ENCODE measurements at regions not wholly inside any gene's neighbourhood (a gene's known extent, or its start where the extent isn't known, plus 50 kb on each side); places are given as distances from the start of the nearest gene placed in this dataset.
"Not testable (repeated sequence)": the region's sequence is repeated elsewhere in the genome, so short reads cannot be mapped to it uniquely, and the experiment has no call there.

DNA sequence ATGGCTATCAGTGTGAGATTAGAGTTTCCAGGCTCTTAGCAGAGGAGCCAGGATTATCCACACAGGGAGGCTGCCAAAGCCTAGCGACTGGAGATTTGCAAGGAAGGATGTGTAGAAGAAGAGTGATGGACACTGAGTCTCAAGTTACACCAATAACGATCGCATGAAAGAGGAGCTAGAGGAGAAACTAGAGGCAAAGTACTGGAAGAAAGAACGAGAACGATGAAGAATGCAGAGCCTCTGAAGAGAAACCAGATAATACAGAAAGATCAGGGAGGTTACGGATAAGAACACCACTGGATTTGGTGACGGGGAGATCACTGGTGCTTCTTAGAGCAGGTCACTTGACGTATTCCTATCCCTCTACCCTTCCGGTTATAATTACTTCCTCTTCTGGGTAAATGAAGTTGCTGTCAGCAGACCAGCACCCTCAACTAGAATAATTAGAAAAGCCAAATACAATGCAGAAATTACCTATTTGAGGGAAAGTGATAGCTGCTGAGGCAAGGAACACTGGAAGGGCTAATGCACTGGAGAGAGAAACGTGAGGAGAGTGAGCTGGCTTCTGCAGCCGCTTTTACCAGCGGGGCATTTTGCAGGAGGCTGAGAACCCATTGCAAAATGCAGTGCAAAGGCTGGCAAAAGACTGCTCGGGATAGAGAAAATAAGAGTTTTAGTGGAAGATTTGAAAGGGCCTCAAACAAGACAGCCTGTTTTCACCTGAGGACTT lies 93.1 kb upstream of the HIF1A start:
- no peak for DNase-seq

DNA sequence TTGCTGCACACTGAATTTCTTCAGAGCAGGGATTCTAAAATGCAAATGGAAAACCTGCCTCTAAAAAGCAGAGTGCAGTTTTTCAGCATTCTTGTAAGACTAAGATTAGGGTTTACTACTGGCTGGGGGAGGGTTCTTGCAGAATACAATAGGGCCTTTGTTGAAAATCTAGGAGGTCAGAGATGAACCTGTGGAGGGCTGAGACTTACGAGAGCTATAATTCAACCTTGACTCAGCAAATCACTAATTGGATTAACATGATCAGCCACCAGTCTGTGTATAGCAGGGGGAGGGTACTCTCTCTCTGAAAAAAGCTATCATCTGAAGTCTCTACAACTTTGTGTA lies 92.6 kb upstream of the HIF1A start:
- no peak for DNase-seq

DNA sequence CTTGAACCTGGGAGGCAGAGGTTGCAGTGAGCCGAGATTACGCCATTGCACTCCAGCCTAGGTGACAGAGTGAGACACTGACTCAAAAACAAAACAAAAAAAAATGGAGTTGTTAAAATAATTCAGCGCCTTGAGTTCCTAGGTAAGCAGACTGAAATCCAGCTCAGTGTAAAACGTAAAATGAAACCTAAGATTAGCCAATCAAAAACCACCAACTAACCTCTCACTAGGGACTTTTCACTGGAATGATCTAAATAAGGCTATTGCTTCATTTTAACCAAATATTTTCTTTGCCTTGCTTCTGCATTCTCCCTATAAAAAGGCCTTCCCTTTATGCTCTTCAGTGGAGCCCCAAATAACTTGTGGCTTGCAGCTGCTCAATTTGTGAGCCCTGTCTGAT lies 91.6 kb upstream of the HIF1A start:
- DNase-seq = no peak

DNA sequence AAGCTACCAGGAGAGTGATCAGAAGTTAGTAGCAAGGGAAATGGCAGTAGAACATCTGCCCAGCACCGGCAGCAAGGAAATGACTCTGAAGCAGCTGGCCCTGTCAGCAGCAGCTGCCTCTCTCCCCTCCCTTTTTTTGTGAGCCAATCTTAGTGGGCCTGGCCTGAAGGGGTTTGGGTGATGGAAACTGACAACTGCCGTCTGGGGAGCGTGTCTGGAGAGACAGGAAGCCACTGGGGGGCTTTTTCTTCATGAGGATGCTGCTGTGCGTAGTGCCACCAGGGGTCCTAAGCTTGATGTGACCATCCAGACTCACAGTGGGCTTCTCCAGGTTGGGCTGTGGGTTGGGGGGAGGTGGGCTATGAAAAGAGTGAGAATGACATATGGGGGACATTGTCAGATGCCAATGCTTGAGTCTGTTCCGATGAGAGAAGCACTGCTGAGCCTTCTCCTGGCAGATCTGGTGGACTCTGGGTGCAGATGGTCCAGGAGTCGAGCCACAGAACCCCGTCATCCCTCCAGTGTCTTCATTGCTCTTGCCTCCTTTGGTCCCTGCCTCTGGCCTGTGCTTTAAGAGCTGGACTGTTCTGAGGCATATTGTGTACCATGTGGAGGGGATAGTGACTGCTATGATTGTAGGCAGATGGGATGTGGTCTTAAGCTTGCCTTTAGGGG lies 87.6 kb upstream of the HIF1A start:
- no peak for DNase-seq

DNA sequence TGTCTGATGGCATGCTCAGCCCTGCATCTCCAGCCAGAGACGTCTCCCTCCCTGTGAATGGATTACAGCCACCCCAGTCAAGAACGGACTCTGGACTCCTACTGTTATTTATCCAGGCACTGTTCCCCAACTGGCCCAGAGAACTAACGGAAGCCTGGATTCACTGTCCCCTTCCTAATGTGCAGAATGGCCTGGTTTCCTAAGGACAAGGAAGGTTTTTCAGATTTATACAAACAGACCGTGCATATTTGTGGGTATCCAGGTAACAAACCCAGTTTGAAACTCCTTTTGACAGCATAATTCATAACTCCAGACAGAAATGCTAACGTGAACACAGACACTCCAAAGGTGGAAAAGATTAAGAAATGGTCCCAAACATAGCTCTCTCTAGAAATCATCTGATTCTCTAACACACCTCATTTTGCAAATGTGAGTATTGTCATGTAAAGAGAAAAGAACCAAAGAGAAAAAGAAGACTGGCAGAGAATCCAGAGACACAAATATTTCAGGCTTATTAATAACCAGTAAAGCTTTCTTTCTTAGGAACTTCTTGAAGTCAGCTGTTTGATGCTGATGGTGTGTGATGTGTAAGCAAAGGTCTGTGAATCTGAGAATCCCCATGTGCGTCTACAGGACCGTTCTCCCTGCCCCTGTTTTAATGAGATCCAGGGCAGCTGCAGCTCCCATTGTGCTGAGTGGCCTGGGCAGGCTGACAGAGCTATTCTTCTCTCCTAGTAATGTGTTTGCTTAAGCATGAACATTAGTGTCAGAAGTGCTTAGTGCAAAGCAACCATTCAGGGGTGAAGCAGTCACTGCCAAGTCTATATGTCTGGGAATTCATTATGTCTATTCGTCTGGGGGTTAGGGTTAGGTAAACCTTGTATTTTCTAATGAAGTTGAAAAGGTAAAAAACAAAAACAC lies 86.8 kb upstream of the HIF1A start:
- DNase-seq = no peak

DNA sequence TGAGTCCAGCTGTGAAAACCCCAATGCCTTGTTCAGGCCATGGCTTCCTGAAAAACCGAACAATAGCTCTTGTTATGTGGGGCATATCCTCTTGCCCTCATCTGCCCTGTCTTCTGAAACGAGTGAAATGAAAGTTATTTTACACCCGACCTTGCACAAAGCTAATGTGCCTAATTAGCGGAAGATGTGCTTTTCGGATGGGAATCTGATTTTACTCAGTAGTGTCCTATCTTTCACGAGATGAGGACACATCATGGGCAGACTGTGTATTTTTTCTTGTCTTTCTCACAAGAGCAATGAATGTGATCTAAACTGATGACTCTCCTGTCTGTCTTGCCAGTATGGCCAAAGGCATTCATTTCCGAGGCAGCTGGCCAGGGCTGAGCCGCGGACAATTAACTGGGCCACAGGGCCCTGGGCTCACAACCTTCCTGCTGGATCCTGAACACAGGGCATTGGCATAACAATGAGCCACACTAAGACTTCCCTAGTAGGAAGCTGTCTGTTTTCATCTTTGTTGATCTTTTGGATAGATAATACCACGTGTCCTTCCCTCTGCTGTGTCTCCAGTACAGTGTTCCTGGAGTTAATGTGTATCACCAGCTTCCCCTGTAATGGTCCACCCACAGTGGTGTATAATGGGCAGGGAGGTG lies 86.0 kb upstream of the HIF1A start:
- DNase-seq = no peak

DNA sequence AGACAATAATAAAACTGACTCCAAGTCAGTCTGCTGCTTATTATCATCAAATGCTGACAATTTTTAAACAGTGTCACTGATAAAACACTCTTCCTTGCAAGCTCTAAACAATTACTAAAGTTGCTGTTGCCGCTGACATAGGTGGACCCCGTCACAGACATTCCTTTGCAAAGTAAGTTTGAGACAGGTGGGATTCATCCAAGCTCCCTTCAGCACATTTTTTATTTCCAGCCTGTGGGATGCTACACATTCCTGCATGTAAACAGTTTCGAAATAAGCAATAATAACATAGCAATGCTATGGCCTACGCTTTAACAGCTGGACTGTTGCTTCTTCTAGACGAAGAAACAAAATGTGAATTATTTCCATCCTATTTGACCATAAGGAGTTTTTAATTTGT lies 85.4 kb upstream of the HIF1A start:
- no peak for DNase-seq

DNA sequence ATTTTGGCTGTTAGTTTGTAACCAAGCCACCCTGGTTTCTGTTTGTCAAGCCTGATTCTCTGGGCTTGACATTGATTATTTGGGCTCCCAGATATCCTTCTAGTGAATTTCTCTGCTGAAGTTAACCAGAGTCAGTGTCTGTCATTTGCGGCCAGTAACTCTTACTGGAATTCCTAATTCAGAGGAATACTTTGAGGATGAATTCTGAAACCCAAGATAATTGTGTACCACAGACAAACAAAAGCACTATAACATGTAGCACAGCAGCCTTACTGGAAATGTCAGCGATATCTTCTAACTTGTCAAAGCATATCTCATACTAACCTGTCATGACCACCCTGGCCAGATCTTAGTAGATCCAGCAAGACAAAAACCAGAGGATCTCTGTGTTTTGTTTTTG lies 84.4 kb upstream of the HIF1A start:
- DNase-seq = no peak

DNA sequence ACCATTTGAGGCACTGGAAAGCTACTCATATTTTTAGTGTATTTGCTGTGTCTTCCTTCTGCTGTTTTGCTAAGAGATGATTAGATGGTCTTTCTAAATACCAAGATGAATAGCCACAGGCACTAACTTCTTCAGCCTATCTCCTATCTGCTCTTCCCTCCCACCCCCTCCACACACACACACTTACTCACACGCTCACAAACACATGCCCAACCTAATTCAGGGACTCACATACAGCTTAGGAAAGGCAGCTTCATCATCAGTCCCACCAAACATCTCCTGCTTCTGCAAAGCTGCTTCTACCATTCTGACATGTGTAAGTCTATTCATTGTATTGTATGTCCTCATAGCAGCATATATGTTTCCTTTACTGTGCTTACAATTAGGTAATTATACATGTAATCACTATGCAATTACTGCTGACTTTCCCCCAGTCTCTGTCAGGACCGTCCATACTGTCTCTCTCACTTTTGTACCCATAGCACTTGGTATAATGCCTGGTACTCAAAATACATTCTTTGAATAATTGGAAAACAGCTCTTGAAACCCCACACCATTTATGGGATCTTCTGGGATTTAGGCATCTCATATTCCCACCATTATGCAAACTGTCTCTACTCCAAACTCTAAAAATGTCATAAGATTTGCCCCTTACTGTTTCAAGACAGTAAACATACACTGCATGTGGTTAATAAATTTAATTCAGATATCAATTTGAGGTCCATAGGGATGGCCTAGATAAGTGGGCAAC lies 83.3 kb upstream of the HIF1A start:
- no peak for DNase-seq

DNA sequence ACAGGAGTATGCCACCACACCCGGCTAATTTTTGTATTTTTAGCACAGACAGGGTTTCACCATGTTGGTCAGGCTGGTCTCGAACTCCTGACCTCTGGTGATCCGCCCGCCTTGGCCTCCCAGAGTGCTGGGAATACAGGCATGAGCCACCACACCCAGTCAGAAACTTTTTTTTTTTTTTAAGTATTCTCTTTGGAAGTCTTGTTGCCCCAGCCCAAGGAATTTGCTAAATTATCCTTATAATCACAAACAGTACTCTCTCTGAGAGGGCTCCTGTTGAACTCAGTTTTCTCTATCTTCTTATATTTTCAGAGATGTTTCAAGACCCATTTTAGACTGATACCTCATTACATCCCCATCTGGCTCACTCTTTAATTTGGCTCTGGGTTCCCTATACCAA lies 82.3 kb upstream of the HIF1A start:
- DNase-seq = not testable (repeated sequence)

DNA sequence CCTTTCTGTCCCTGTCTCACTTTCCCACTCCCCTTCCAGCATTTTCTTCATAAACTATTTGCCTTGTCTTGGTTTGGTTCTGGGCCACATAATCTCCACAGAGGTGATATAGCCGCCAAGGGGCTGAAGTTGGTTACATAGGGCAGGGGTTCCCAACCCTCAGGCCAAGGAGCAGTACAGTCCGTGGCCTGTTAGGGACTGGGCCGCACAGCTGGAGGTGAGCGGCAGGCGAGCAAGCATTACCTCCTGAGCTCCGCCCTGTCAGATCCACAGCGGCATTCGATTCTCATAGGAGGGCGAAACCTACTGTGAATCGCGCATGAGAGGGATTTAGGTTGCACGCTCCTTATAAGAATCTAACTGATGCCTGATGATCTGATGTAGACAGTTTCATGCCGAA lies 80.6 kb upstream of the HIF1A start:
- no peak for DNase-seq

DNA sequence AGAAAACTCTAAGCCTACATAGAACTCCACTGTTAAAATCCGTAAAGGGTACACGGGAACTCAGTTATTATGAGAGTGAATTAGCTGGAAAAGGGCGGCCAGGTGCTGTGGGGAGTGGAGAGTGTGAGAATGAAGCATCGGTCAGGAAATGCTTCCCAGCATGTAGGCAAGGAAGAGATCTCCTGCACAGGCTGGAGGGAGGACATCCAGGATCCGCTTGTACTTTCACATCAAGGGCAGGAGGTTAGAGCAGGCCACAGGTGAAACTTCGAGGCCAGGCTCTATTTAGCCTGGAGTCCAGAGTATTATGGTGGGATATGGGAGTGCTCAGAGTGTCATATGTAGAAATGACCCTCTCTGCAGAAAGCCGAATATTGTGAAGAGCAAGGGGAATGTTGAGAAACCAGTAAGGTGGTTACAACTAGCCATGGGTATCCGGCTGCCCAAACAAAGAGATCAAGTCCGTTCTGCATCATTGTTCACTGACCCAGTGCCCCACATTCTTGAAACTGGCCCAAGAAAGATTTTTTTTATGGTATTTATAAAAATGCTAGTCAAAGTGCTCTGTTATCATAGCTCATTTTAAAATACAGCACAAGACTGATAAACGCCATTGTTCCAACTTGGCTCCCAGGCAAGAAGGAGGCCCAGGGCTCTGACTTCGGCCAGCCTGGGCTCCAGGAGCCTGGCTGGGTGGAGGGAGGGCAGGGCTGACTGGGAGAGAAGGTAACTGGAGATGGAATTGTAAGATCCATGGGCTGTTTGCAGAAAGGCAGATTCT lies 79.4 kb upstream of the HIF1A start:
- DNase-seq = no peak

DNA sequence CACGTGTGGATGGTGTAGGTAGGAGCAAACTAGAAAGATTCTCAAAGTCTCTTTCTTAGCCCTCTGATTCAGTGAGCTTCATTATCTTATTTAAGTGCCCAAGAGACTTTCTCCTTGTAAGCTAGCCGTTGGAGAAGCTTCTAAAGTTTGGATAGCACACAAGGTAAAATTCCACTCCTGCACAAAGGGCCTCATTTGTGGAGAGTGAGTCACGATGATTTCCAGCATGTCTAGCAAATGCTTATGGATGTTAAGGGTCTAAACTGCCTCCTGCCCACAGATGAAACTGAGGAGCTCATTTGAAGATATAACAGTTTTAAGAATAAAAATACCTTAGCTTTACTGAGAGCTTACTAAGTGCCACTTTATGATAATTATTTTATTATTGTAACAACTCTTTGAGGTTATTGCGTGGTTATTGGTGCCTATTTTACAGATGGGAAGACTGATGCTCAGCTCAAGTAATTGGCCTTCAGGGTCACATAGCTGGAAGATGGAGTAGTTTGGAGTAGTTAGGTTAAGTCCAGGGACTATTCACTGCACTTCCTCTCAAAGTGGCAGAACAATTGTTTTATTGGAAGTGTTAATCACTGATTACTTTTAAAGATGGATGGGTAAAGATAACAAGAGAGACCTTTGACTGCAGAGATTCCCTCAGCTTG lies 78.7 kb upstream of the HIF1A start:
- DNase-seq = no peak

DNA sequence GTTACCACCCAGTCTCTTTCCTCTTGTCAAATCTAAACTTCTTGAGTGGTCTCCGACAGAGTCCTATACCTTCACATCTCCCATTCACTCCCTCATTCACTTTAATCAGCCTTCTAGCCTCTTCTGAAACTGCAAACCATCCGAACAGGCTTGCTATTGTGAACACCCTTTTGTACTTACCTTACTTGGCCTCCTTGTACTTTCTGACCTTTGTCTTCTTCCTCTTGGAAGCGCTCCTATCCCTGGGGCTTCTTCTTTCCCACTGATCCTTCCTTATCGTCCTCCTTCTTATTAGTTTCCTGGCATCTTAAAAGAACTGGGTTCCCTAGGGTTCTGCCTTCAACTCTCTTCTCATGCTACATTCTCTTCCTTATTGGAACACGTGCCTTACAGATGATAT lies 76.9 kb upstream of the HIF1A start:
- DNase-seq = no peak

DNA sequence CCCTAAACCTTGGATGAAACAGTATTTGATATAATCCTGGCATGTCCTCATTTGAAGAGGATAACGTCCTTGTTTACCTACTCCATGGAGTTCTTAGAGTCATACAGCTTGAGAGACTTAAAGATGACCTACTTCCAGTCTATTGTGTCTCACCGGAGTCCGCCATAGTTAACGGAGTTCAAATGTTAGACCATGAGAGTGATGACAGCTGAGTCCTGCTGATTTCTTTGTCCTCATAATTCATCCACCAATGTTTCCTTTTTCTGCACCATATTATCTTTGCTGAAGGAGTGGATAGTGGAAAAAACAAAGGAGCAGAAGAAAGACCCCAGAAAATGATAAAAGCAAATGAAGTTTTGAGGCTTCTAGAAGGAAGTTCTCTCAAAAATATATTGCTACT lies 75.8 kb upstream of the HIF1A start:
- no peak for DNase-seq

DNA sequence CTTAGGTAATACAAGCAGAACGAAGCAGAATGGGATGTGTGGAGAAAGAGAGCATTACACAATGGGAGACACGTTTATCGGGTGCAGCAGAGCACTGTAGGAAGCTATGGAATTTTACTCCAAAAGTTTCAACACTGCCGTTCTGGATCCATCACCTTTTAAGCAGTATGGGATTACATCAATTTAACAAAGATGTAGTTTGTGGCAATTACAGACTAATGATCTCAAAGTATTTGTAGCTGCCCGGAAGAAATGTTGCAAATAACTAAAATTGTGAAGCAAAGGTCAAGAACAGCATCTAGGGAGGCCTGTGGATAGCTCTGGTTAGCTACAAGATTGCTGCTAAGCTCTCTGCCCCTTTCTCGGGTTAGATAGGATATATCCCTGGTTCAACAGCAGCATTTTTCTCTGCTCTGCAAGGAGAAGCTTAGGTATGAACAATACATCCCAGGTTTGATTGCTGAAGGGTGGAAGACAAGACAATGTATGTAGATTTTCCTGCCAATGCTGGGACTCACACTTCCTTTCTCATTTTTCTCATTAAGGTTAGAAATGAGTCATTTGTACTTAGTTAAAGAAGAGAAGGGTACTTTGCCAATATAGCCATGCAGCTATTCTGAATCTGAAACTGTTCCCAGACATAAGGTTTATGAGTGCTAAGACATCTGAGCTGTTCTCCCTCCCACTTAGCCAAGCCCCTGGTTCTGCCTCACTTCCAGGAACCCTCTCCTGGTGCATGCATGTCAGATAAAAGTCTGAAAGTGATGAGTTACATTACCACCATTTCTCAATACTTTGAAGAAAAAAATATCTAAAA lies 75.0 kb upstream of the HIF1A start:
- DNase-seq = peak; percentile 35 to 42

DNA sequence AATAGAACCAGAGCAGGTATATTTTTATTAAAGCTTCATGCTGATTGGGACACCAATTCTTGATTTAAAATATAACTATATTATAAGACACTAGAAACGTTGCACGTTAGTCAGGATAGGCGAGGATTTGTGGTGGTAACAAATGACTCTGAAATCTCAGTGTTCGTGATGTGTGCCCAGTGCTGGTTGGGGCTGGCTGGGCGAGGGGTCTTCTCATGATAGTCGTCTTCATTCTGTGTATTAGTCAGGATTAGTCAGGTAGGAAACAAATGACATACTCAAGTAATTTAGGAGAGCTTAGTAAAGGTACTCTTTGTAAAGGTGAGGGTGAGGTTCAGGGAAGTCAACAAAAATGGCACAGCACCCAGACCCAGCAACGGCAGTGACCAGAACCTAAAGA lies 73.9 kb upstream of the HIF1A start:
- DNase-seq = no peak

DNA sequence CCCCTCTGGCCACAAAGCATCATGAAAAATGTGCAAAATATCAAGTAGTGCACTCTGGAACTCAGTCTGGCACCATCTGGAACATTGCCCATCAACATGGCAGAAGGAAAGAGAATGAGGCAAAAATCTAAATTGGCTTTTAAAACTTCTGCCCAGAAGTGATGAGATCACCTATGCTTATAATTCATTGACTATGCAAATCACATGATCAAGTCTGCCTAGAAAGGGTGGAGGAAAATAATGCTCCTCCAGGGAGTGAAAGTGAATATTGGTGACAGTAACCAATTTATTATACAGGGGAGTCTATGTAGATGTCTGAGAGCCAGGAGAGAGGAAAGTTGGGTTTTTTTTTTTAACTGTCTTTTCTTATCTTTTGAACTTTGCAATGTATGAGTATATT lies 73.3 kb upstream of the HIF1A start:
- no peak for DNase-seq

DNA sequence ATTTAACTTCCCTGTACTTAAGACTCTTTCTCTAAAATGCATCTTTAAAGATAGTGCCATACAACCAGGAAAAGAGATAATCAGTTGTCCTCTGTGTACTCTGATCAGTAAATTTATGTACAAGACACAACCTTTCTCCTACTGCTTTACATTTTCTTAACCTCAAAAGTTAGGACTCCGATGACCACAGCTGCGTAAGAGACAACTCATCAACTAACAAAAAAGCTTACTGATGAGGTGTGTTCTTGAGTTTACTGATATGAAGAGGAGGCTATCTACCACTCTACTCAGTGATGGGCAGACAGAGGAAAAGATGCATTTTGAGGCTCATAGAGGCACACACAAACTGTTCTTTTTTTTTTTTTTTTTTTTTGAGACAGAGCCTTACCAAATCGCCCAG lies 71.4 kb upstream of the HIF1A start:
- no peak for DNase-seq

DNA sequence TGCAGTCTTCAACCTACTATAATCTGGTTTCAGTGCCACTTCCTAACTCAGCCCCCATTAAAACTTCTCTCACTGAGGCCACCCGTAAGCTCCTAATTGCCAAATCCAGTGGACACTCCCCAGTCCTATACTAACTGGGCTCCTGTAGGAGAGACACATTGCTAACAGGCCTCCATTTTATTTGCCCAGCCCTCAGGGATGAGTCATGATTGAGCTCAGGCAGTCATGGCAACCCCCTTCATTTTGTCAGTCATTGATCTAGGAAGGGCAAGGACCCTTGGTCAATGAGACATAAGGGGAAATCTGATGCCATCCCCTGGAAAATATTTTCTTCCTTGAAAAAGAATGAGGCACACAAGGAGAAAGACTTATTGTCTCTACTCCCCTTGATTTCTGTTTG lies 70.1 kb upstream of the HIF1A start:
- no peak for DNase-seq
